ENCODE measurements at regions not wholly inside any gene's neighbourhood (a gene's known extent, or its start where the extent isn't known, plus 50 kb on each side); places are given as distances from the start of the nearest gene placed in this dataset.

DNA sequence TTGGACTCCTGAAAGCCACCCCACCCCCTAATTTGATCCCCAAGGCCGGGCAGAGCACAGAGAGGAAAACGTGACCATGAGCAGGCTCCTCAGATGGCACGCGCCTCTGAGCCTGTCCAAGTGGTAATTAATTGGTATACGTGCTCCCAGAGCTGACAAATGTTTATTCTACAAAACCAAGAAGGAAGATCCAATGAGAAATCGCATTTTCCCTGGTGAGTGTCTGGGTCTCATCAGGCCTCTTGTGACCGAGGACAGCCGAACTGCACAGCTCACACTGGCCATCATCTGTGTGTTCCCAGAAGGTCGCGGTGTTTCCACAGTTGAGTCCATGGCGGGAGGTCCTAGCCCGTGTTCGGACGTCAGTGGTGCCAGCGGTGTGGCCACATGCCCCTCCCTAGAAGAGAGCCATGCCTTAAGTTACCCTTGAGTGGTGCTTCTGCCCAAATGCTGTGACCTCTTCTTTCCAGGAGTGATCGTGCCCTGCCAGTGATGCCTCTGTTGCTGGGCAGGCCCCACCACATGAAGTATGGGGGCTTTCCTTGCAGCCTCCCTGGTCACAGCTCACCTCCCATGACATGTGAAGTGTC, 317.5 kb upstream of the RTL1 start:
- DNase-seq = no peak

DNA sequence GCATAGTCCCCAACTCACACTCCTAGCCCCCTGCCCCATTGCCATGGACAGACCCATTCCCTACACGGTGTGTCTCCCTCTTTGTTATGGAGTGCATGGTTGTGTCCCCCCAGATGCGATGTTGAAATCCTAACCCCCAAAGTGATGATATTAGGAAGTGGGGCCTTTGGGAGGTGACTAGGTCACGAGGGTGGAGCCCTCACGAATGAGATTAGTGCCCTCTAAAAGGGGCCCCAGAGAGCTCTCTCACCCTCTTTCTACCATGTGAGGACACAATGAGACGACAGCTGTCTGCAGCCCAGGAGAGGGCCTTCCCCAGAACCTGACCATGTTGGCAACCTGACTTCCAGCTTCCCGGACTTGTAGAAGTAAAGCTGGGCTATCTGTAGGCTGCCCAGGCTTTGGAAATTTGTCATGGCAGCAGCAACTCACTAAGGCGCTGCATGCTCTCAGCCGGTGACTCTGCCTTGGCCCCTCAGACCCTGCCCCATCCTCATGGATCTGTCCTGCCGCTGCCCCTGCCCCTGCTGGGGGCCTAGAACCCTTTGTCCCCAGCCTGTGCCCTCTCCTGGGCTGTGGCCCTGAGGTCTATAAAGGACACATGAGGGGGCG, 318.1 kb upstream of the RTL1 start:
- DNase-seq = no peak

DNA sequence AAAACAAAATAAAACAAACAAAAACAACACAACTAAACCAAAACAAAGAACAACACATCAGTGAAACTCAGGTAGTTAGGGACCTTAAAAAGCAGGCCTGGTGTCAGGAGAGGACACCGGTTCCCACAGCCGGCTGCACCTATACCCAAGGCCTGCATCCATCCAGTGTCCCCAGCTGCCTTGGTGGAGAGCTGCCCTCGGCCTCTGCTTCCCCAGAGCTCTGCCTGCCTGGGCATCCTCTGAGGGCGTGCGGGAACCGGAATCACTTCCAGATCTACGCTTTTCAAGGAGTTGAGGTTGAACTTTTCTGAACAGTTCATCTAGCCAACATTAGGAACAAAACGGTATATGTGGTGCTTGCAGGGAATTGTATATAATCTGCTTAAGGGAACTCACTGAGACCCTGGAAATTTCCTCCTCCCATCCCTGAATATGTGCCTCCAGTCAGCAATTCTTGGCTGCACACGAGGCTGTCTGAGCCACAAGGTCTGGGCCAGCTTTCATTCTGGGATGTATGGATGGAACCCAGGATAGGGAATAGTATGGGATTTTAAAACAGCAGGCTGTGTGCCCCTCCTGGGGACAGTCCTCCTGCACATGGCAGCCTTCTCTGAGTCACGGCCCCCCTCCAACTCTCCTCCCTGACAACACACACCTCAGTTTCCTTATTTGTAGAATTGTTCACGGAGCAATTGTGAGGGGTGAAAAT, 319.0 kb upstream of the RTL1 start:
- DNase-seq = no peak

DNA sequence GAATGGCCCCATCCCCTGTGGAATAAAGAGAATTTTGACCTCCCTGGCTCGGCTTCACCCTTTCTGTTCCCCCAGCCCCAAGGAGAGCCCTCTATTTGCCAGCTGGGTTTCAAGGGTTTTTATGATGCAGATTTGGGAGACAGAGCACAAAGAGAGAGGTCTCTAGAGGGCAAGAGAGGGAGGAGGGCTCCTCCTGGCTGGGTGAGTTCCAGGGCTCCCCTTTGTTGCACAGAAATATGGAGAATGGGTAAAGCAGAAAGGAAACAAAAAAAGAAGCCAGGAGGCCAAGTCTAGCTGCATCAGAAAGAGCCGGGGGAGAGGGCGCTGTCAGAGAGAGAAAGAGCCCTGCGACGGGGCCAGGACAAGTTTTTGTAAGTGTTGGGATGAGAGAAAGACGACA, 319.6 kb upstream of the RTL1 start:
- DNase-seq = no peak

DNA sequence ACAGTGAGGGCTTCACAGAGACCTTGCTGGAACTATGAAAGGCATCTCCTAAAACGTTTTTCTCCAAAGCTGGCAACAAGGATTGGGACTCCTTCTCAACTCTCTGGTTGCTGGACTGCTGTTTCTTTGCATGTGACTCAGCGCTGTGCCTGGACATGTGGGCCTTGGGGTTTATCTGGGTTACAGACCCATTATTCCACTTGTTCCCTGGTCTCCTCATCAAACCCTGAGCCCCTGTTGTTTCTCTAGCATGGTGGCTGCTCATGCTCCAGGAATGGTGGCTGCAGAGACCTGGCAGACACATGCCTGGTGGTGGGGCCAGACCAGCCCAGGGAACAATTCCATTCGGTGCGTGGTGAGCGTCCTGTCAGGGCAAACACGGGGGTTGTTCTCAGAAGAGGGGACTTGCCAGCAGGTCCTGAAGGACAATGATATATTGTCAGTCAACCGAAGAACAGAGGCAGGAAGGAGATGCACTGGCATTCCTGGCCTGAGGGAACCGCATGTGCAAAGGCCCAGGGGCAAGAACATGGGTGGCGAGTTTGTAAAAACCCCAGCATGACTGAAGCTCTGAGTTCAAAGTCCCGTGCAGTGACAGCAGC, 320.1 kb upstream of the RTL1 start:
- DNase-seq = no peak

DNA sequence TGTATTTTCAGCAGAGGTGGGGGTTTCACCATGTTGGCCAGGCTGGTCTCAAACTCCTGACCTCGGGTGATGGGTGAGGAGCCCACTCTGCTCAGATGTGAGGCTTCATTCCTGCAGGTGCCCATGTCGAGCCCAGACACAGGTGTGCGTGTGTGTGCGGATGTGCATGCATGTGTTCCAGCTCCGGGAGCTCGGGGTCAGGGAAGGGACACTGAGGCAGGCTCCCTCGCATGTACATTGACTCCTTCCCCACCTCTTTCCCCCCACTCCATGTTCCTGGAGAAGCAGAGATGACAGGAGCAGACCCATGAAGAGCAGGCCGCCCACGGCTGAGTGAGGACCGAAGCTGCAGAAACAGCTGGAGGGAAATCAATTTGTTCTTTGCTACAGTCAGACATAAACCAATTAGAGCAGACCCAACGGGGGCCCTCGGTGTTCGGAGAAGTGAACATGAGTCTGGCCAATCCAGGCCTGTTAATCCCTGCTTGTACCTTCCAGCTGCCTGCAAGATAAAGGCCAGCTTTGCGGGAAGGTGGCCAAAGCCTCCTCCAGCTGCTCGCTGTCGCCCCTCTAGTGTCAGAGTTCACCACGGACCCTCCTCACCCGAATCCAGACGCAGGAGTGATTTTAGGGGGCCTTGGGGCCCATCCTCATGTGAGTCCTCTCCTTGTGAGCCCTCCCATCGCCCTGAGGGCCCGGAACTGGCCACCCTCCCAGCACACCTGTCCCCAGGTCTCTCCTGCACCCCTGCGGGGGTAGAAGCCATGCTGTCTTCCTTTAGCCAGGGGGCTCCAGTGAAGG, 321.0 kb upstream of the RTL1 start:
- peak; percentile 14 to 74 for DNase-seq

DNA sequence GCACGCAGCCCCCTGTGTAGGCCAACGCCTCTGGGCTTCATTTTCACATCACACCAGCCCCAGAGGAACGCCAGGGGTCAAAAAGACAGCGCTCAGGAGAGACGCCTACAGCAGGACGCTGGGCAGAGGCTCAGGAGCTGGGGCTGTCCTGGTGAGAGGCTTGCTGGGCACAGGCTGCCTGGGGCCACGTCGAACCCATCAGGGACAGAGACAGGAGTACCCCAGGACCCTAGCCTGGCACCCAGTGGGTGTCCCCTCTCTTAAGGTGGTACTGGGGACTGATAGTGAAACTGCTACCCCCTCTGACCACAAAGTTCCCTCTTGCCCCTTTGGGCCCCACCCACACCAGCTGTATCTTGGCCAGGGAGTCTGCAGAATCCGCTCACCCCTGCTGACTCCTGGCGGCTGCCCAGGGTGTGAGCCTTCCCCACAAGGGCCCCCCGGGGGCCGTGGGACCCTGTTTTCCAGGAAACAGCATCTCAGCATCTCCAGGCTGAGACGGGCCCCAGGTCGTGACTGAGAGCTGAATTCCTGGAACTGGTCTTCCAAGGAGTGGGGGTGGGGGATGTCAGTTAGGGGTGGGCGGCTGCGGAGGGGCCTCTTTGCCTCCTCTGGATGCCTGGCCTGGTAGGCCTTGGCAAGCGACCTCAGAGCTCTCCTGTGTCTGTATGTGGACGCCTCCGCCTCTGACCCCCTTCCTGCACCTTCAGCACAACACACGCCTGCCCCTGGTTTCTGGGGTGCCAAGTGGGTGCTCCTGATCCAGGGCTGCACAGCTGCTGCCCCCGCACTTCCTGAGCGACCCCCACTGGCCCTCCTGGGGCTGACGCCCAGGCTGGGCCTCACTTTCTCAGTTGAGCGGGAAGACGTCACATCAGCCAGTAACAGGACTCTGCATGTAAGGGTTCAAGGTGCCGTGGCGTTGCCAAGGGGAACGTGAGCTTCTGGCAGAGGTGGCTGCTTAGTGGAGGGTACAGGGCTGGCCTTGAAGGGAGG, 321.9 kb upstream of the RTL1 start:
- no peak for DNase-seq

DNA sequence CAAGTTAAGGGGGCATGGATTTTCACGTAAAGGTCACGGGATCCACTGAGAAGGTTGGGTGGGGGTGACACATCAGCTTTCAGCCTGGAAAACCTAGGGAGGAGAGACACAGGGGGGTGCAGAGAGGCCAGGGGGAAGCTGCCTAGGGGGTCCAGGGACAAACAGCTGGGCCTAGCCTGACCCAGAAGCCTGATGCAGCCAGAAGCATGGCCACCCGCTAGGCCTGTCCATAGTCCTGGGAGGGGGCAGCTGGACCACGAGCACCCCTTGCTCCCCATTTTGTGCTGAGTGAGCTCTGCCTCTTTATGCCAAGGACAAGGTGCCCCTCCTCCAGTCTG, 322.7 kb upstream of the RTL1 start:
- DNase-seq = no peak

DNA sequence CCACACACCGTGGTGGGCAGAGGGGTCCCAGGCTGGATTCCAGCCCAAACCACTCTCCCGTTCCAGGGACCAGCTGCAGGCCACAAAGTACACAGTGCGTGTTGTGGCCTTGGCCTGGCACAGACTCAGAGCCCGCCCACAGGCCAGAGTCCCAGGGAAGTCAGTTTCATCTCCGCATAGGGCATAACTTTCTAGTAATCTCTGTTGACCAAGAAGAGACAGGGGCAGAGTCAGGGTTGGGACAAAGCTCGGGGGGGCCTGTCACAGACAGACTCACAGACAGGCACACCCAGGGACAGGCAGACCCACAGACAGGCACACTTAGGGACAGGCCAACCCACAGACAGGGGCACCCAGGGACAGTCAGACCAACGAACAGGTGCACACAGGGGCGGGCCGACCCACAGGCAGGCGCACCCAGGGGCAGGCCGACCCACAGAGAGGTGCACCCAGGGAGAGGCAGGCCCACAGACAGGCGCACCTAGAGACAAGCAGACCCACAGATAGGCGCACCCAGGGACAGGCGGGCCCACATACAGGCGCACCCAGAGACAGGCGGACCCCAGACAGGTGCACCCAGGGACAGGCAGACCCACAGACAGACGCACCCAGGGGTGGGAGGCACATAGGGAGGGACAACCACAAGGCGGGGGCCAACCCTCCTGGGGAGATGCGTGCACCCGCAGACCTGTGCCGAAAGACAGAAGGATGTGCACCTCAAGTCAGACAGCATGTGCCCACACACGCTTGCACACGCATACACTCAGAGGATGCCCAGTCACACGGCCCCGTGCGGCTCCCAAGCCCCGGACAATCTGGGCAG, 323.3 kb upstream of the RTL1 start:
- no peak for DNase-seq

DNA sequence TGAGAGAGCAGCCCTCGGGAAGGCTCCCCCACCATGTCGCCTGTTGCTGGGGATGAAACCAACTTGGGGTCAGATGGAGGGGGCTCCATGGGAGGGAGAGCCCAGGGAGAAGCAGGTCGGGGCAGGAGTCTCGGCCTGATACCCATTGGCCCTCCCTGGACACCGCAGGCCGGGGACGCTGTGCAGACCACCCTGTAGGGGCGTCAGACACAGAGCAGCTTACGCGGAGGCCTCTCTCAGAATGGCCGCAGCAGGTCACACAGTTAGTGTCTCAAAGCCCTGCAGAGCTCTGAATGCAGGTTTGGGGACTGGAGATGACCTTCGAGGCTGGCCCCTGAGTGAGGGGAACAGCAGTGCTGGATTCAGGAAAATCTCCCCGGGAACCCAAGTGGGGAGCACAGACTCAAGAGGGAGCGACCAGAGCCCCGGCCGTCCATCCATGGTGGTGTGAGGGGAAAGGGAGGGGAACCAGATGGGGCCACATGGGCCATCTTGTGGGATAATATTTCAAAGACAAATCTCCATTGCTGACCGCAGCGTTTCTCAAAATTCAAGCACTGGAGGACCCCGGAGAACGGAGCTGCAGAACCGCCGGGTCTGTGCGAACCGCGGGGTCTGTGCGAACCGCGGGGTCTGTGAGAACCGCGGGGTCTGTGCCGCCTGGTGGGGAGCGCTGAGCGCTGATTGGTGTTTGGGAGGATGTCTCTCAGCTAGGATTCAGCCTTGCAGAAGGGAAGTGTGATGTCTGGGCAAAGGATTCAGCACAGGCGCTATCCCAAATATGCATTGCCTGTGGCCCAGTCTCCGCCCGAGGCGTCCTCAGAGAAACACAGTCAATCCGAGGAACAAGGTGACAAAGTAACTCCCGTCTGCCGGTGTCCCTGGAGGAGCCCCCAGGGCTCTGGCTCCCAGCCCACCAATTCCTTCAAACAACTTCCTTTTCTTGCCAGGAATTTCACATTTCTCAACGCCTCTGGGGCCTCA, 324.4 kb upstream of the RTL1 start:
- DNase-seq = no peak

DNA sequence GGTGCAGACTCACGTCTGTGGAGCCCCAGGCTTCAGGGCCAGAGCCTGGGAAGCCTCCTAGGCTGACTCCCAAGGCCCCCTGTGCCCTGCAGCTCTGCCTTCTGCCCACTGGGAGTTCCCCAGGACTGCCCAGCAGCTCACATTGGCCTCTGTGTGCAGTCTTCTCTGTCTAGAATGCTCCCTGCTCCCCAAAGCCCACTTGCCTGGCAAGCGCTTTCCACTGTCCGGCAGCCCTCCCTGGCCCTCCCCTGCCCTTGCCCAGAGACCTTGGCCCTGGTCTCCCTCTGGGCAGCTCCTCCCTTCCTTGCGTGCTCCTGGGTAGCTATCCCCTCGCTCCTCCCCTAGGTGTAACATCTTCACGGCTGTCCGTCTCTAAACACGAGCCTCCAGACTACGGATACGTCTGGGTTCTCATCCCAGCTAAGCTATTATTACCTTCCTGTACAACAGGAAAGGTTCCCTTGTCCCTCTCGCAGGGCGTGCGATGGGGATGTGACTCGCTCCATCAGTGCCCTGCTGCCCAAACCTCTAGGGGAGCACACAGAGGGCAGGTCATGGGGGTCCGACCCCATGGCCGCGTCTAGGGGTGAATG, 325.5 kb upstream of the RTL1 start:
- DNase-seq = no peak

DNA sequence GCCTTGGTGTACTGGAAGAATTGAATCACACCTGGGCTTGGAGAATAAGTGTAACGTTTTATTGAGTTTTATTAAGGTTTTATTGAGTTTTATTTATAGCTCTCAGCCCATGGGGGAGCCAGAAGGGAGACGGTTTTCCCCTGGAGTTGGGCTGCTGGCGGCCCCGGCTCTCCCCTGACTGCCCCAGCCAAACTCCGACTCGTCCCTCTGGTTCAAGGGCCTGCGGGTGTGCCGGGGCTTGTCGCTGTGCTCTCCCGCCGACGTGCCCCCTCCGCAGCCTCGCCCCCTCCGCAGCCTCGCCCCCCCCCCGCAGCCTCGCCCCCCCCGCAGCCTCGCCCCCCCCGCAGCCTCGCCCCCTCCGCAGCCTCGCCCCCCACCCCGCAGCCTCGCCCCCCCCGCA, 326.1 kb upstream of the RTL1 start:
- DNase-seq = no peak

DNA sequence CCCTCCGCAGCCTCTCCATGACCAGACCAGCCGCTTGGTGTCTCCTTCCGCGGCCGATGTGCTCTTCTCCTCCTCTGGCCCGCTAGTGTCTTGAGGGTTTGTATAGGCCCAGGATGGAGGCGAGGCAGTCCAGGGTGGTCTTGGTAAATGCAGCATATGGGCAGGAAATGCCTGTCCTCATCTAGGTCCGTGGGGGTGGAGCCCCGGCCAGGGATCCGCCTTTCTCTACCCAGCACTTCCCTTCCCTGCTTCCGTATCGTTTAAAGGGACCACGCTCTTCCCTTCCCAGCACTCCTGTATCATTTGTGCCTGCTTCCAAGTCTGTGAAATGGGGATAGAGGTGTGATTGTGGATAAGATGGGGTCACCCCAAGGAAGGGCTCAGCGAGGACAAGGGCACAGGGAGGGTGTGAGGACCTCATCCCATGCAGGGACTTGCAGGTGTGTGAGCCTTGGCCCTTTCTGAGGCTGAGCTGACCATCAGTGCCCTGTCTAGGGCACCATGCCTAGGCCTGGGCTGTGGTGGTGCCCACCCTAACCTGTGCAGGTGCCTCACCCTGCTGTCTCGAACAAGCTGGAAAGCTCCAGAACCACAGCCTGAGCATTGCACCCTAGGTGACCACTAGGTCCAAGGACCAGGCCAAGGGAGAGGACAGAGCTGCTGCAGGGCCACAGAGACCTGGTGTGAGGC, 326.8 kb upstream of the RTL1 start:
- no peak for DNase-seq

DNA sequence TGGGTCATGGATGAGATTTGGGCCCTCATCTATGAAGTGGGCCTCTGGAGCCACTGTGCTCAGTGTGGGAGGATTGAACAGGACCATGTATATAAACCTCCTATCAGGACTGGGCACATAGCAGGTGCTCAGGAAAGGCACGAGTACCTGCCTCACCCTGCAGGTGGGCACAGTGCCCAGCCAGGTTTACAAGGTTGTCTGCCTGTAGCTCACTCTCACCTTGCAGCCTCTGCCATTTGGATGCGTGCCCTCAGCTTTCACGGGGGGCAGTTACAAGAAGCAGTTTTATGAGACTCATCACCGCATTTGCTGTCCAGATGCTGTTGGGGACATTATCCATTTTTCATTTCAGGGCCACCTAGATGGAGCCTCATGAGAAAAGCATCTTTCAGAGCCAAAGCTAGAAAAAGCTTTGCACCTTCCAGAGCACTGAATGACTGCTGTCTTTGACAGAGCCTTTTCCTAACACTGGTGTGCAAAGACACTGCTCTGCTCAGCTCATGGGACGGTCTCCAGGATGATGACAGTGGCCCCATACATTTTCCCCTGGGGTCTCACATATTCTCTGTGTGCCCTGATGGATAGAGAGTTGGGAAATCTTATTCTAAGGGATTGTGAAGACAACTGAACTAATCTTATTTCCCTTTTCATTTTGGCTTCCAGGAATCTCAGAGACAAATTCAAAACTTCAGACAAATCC, 327.5 kb upstream of the RTL1 start:
- no peak for DNase-seq

DNA sequence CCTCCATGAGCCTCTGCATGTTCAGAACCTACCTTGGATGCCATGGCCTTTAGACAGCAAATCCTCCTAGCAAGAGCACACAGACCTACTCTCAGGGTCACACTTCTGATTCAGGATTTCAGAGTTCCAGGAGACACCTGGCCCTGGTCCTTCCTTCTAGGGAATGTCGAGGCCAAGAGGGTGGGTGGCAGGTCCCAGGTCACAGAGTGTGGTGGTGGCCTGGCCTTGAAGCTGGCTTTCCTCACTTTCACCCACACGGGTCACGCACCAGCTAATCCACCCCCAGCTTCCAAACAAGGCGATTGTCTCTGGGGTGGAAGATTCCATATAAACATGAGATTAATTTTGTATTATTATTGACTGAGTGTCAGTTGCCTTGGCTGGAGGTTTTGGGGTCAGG, 328.3 kb upstream of the RTL1 start:
- DNase-seq = no peak

DNA sequence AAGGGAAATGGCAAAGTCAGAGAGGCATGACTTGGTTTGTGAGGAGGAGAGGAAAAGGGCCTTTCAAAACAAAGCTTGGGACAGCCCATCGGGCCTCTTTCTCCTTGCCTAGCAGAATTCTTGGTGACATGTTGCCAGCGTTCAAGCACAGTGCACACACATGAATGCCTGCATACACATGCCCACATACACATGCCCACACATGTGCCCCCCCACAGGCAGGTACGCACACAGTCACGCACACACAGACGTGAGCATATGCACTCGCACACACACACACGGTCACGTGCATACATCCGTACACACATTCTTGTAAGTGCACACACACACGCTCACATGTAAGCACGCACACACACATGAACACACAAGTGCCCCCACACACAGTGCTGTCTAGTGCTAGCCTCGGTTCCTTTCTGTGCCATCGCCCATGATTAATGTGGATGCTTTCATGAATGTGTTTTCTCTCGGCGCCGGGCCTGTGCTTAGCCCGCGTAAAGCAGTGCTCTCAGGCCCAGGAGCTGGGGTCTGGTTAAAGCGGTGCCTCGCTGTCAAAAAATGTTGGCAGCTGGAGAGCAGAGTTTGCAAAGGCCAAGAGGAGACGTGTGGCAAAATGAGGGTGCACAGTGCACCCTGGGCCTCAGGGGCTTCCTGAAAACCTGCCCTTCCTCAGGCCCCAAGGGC, 328.8 kb upstream of the DIO3 start:
- DNase-seq = no peak

DNA sequence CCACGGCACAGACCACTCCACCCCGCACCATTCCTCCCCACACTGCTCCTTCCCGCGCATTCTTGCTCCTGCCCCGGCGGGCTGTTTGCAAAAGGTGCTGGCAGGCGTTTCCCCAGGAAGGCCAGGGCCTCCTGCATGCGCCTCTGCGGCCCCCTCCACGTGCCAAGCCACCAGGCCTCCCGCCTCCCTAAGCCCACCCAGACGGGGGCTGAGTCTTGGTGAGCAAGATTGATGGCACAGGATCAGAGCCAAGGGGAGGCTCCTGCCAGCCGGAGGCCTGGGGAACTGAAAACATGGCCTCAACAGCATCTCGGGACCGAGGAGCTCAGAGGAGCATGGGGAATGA, 328.3 kb upstream of the DIO3 start:
- DNase-seq = no peak

DNA sequence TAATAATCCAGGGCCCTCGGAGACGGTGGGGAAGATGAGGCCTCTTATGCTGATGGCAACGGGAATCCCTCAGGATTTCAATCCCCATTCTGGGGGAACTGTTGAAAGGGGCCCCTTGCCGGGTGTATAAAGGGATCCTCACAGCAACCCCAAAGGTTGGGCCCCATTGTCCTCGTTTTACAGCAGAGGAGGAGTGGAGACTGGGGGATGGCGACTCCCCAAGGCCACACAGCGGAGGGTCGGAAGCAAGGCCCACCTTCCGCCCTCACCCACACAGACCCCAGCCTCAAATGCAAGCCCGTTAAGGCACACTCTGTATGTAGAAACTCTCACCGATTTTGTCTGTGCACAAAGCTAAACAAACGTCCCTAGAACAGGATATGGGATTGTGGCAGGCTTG, 327.9 kb upstream of the DIO3 start:
- no peak for DNase-seq
